Vagina (tissue), 2 donors: ENCODE measurements at regions not wholly inside any gene's neighbourhood (a gene's known extent, or its start where the extent isn't known, plus 50 kb on each side); places are given as distances from the start of the nearest gene placed in this dataset.

ENCODE experiments used
- DNase-seq, 2 donors: peaks; one replicate each; pipeline ENCODE4 v3.0.0-alpha.2; 2017; ENCODE audit errors: extremely low spot score in 2 of 2
- H3K27ac ChIP-seq: fragments of 200-600 bp; sonication (generic); one replicate; pipeline ENCODE4 v1.5.1; 2019
- H3K27me3 ChIP-seq: fragments of 200-600 bp; sonication (generic); one replicate; pipeline ENCODE4 v1.5.1; 2019
- H3K36me3 ChIP-seq, 2 donors: fragments of 200-600 bp; sonication (generic); one replicate each; pipeline ENCODE4 v1.5.1; 2017 to 2019
- H3K4me1 ChIP-seq: fragments of 200-600 bp; sonication (generic); one replicate; pipeline ENCODE4 v1.5.1; 2019
- H3K4me3 ChIP-seq, 2 donors: fragments of 200-600 bp; sonication (generic); 1 replicate in 1 of 2; 2 replicates in 1 of 2; pipeline ENCODE4 v1.5.1; 2016 to 2019
- H3K9me3 ChIP-seq: fragments of 200-600 bp; sonication (generic); one replicate; pipeline ENCODE4 v1.5.1; 2019
- CTCF ChIP-seq, 3 experiments: fragments of 450-650 bp in 2 of 3; fragments of 200-600 bp in 1 of 3; sonication (generic) in 1 of 3; IDR thresholded peaks; one replicate each; pipeline ENCODE4 v1.5.1; 2017 to 2019; ENCODE audit warnings: antibody characterized with exemption in 3 of 3, mild to moderate bottlenecking in 2 of 3, moderate library complexity in 2 of 3
- POLR2A ChIP-seq, 2 donors: fragments of 450-650 bp; IDR thresholded peaks; one replicate each; pipeline ENCODE4 v1.6.1; 2017; ENCODE audit warnings: antibody characterized with exemption in 2 of 2, mild to moderate bottlenecking in 2 of 2, moderate library complexity in 2 of 2
- POLR2AphosphoS5 ChIP-seq, 2 donors: sonication (generic); formaldehyde crosslinking; IDR thresholded peaks; one replicate each; pipeline ENCODE4 v1.9.0; 2017; ENCODE audit warnings: antibody characterized with exemption in 2 of 2, mild to moderate bottlenecking in 2 of 2, low read depth in 1 of 2; ENCODE audit not compliant: insufficient read depth in 1 of 2
- intact Hi-C: fragments of 100-400 bp; cut with DNase I; formaldehyde crosslinking; loops from one replicate; pipeline ENCODE4 v1.15.1; 2023

DNA sequence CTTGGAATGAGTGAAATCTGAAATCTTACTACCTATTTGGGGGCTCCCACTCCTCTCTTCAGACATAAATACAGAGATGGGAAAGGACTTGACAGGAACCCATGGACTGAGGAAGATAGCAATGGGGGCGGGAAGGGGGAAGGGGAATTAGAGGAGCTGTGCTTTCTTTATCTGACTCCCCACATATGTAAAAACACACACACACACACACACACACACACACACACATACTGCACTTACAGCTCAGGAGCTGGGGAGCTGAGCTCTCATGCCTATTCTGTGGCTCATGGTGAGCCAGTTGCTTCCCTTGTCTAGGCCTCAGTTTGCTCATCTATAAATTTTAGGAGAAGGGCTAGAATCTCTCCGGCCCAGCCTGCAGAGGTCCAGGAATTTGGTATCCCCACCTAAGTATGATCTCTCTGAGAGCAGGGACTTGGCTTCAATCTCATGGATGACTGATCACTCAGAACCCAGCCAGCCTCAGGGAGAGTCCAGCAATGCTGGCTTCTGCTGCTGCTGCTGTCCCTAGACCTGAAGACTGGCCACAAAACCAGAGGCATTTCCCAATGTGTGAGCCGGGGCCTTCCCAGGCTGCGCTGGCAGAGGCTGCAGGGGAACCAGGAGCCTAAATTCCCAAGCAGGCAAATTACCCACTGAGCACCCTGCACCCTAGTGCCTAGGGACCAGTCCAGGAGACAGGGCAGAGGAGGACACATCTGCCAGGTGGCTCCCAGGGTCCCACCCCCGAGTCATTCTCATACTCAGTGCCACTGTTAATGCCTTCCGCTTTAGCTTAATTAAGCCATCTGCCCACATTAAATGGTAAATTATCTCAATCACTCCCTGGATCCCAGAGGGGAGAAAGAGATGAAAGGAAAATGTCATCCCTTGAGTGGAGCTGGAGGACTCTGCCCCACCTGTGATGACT, 57.5 kb upstream of the RBM15 start:
- DNase-seq: peak; percentile 44 to 70
- Histone ChIP-seq H3K9me3 (no peaks in the 10 kb centered on the region), H3K27ac (no peak overlapping the region), H3K36me3 (no peaks in the 10 kb centered on the region), H3K4me1 (no peaks in the 10 kb centered on the region), H3K27me3 (no peaks in the 10 kb centered on the region), H3K4me3 (no peak overlapping the region)
- TF ChIP-seq POLR2A (IDR thresholded peaks at IDR 0.05): no peak
- TF ChIP-seq CTCF (IDR thresholded peaks at IDR 0.05): no peak
- TF ChIP-seq POLR2AphosphoS5 (IDR thresholded peaks at IDR 0.05; ENCODE audit: insufficient read depth in 1 of 2, low read depth in 1 of 2): no peak
- intact Hi-C loops: no loop called here

- Histone ChIP-seq H3K36me3 (no peaks in the 10 kb centered on the region), H3K4me3 (no peak overlapping the region), H3K4me1 (no peaks in the 10 kb centered on the region), H3K9me3 (no peaks in the 10 kb centered on the region), H3K27ac (no peak overlapping the region), H3K27me3 (no peaks in the 10 kb centered on the region)
- peak; percentile 25 to 67 for DNase-seq
- intact Hi-C loops: no loop called here
- TF ChIP-seq CTCF (IDR thresholded peaks at IDR 0.05) (no peak), POLR2AphosphoS5 (IDR thresholded peaks at IDR 0.05; ENCODE audit: insufficient read depth in 1 of 2, low read depth in 1 of 2) (no peak), POLR2A (IDR thresholded peaks at IDR 0.05) (no peak)
Measured at GRCh38 chr1:110282395-110282794, 56.8 kb upstream of the RBM15 start.

DNA sequence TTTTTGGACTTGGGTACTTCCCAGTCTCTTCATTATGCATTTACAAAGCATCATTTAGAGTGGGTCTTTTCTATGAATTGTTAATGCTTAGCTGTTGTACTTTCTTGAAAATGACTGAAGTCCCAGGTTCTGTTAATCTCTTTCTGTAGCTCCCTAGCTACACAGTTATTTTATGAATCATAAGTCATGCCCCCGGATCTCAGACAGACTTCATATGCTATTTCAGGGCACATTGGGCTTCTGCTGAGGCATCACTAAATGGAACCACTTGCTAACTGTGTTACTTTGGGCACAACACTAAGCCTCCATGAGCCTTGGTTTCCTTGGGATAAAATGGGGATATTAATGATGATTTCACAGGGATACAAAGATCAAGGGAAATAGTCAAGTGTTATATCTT, 55.5 kb upstream of the RBM15 start:
- intact Hi-C loops: no loop called here
- peak in 1 of 2 donors; percentile 1 for DNase-seq
- no peaks in the 10 kb centered on the region for H3K36me3 ChIP-seq
- no peaks in the 10 kb centered on the region for H3K9me3 ChIP-seq
- TF ChIP-seq POLR2A (IDR thresholded peaks at IDR 0.05): no peak
- no peak for TF ChIP-seq POLR2AphosphoS5 (IDR thresholded peaks at IDR 0.05; ENCODE audit: insufficient read depth in 1 of 2, low read depth in 1 of 2)
- TF ChIP-seq CTCF (IDR thresholded peaks at IDR 0.05): no peak
- no peaks in the 10 kb centered on the region for H3K4me1 ChIP-seq
- no peaks in the 10 kb centered on the region for H3K27me3 ChIP-seq
- H3K4me3 ChIP-seq: no peak overlapping the region
- no peak overlapping the region for H3K27ac ChIP-seq

DNA sequence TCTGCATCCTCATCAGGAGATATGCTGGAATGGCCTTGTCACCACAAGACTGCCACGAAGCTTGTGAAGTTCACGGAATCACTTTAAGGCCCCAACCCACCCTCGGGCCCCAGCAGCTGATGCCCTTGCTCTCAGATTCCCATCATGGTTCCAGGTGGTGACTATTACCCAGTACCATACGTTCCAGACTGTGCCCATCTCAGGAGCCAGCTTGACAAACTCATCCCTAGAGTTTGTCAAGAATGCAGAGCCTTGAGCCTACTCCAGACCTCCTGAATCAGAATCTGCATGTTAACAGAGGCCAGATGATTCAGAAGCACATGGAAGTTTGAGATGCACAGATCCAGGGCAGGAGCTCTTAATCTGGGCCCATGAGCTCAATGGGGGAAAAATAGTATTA, 53.9 kb upstream of the RBM15 start:
- peak in 1 of 2 donors; percentile 52 for DNase-seq
- Histone ChIP-seq H3K4me1 (no peaks in the 10 kb centered on the region), H3K27ac (no peak overlapping the region), H3K9me3 (no peaks in the 10 kb centered on the region), H3K36me3 (no peaks in the 10 kb centered on the region), H3K27me3 (no peaks in the 10 kb centered on the region), H3K4me3 (no peak overlapping the region)
- TF ChIP-seq CTCF (IDR thresholded peaks at IDR 0.05) (no peak), POLR2A (IDR thresholded peaks at IDR 0.05) (no peak), POLR2AphosphoS5 (IDR thresholded peaks at IDR 0.05; ENCODE audit: insufficient read depth in 1 of 2, low read depth in 1 of 2) (no peak)
- intact Hi-C loops: no loop called here

- H3K4me3 ChIP-seq: no peak overlapping the region
- H3K4me1 ChIP-seq: no peaks in the 10 kb centered on the region
- intact Hi-C loops: no loop called here
- TF ChIP-seq POLR2AphosphoS5 (IDR thresholded peaks at IDR 0.05; ENCODE audit: insufficient read depth in 1 of 2, low read depth in 1 of 2): no peak
- no peak for TF ChIP-seq CTCF (IDR thresholded peaks at IDR 0.05)
- no peak for TF ChIP-seq POLR2A (IDR thresholded peaks at IDR 0.05)
- no peaks in the 10 kb centered on the region for H3K36me3 ChIP-seq
- no peaks in the 10 kb centered on the region for H3K9me3 ChIP-seq
- no peak overlapping the region for H3K27ac ChIP-seq
- no peaks in the 10 kb centered on the region for H3K27me3 ChIP-seq
- no peak for DNase-seq
Measured at GRCh38 chr1:110286564-110286963, 52.6 kb upstream of the RBM15 start.
